Omental fat pad (tissue), 3 donors: ENCODE measurements at regions not wholly inside any gene's neighbourhood (a gene's known extent, or its start where the extent isn't known, plus 50 kb on each side); places are given as distances from the start of the nearest gene placed in this dataset.

Experiments
- ATAC-seq: fragments of 150-250 bp; one replicate; pipeline ENCODE4 v1.9.1; 2016; ENCODE audit warnings: mild to moderate bottlenecking, moderate library complexity; ENCODE audit not compliant: low FRiP score
- DNase-seq: peaks from one replicate; pipeline ENCODE4 v3.0.0-alpha.2; 2019; ENCODE audit warnings: low spot score
- TF ChIP-seq, protein P1 (sequence below), 3 donors: fragments of 450-650 bp; IDR thresholded peaks; one replicate each; pipeline ENCODE4 v1.5.1; 2016 to 2017; ENCODE audit warnings: antibody characterized with exemption in 3 of 3, mild to moderate bottlenecking in 3 of 3, moderate library complexity in 2 of 3

DNA sequence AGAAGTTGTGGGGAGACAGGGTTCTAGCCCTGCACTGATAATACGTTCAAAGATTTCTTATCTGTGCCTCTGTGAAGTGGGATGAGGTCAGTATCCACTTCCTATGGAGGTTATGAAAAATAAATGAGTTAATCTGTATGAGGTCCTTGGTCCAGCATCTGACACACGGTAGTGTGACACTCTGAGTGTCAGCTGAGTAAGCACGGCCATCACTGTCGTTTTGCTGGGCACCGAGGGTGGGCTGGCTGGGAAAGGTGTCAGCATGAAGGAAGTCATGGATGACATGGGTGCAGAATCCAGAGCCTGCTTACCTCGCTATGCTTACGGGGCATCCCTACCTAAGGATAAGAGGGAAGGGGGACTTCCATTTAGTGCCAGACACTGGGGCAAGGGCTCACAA, 150.3 kb downstream of the INHBB start:
- TF ChIP-seq, protein P1, sequence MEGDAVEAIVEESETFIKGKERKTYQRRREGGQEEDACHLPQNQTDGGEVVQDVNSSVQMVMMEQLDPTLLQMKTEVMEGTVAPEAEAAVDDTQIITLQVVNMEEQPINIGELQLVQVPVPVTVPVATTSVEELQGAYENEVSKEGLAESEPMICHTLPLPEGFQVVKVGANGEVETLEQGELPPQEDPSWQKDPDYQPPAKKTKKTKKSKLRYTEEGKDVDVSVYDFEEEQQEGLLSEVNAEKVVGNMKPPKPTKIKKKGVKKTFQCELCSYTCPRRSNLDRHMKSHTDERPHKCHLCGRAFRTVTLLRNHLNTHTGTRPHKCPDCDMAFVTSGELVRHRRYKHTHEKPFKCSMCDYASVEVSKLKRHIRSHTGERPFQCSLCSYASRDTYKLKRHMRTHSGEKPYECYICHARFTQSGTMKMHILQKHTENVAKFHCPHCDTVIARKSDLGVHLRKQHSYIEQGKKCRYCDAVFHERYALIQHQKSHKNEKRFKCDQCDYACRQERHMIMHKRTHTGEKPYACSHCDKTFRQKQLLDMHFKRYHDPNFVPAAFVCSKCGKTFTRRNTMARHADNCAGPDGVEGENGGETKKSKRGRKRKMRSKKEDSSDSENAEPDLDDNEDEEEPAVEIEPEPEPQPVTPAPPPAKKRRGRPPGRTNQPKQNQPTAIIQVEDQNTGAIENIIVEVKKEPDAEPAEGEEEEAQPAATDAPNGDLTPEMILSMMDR (IDR thresholded peaks at IDR 0.05), result no peak
- DNase-seq, result no peak
- no peak for ATAC-seq

DNA sequence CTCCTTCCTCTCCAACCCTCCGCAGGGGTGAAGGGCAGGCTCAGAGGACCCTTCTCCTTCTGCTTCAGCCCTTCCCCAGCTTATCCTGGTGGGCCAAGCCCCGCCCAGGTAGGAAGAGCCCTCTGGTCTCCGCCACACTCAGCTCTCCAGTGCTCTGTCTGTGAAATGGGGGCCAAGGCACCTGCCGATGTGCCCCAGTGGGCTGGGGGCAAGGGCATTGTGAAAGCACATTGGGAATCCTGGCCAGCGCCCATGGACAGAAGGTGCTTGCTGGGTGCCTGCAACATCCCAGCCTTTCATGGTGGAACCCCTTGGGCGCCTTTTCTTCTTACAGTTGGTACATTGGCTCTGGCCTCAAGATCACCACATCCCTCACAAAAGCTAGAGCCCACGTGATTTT, 150.8 kb downstream of the INHBB start:
- no peak for DNase-seq
- TF ChIP-seq, protein P1 (IDR thresholded peaks at IDR 0.05), result no peak
- no peak for ATAC-seq

DNA sequence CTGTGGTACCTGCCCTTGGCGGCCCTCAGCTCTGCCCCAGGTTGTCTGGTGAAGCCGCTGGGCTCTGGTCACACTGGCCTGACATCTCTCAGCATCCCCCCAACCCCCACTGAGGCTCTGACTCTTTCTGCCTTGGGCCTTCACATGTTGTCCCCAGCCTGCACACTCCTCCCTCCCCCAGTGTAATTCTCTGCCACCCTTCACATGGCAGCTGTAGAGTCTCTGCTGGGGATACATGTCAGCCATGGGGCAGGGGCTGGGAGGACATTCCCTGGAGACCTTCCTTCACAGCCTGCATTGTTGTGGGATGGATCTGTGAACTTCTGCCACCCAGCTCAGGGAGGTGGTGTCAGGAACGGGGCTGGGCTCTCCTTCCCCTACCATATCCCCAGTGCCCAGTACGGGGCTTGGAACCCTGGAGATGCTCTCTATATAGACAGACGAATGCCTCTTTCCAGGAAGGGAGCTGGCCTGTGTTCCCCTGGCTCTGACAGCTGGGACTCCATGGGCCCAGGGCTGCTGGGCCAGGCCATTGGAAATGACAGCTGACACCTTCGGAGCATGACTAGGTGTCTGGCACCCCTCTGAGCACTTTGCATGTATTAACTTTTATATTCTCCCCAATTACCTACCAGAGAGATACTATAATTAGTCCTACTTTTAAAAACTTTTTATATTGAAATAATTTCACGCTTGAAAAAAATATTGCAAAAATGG, 151.5 kb downstream of the INHBB start:
- TF ChIP-seq, protein P1 (IDR thresholded peaks at IDR 0.05), result no peak
- DNase-seq (no peak), ATAC-seq (no peak)

DNA sequence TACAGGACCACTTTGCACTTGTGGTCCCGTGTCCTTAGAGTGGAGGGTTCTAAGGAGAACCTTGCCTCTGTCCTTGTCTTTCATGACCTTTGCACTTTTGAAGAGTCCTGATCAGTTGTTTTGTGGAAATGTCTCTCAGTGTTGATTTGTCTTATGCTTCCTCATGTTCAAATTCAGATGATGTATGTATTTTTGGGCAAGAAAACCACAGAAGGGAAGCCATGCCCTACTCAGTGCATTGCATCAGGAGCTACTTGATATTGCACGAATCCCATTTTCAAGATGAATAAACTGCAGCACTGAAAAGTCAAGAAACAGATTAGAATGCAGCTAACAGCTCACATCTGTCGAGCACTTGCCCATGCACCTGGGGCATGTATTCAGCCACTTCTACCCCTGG, 152.2 kb downstream of the INHBB start:
- ATAC-seq (no peak), DNase-seq (no peak)
- TF ChIP-seq, protein P1 (IDR thresholded peaks at IDR 0.05), result no peak

DNA sequence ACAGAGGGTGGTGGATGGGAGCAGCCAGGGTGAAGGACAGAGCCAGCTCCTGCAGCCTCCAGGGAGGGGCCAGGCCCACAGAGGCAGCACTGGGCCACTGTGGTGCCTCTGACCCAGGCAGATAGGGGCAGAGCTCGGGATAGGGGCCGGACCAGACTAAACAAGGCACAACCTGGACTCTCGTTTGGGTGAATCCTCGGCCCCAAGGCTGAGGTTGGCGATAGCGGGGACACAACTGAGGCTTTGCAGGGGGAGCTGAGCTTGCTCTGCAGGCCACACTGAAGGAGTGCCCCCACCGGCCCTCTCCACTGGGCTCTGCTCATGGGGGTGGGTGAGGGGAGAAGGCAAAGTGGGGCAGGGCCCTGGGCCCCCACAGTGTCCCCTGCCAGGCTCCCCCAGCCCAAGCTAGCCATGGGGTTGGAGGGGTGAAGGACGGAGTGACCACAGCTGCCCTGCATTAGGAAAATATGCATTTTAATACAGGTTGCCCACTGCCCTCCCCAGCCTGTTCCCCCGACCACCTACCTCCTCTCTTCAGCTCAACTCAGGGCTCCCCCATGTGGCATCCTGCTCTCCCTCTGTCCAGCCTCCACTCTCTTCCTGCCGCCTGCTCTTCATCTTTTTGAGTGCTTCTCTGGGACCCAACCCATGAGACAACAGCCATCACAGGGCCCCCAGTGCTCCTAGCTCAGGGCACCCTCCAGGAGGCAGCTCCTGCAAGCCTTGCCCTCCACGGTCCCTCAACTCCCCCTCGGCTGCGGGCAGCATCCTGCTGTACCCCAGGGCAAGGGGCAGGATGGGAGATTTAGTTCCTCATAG, 152.8 kb downstream of the INHBB start:
- TF ChIP-seq, protein P1 (IDR thresholded peaks at IDR 0.05), result no peak
- DNase-seq (no peak), ATAC-seq (no peak)

DNA sequence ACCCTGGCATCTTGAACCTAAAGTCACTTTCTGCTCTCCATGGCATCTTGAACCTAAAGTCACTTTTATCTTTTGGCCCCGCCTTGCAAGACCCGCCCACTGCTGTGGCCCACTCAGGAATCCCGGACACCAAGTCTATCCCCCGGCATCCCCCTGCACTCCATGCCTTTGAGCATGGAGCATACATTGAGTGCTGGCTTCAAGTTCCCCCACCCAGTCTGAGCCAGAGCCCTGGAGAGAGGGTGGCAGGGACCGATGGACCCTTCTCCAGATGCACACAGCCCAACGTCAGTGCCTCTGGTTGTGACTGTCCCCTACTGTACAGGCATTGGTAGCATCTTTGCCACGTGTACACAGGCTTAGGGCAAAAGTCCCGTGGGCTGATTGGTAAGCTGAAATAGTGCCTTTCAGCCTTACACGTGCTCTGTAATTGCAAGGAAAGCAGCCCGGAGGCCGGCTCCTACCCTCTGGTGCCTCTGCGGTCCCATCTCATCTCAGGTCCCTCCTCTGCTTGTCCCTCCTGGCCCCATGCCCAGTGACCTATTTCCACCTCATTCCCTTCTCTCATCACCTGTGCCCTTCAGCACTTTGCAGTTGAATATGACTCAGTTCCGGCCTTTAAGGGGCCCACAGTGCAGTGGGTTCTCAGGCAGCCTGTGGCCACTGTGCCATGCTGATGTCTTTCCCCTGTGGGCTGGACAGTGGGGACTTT, 154.0 kb downstream of the INHBB start:
- no peak for DNase-seq
- TF ChIP-seq, protein P1 (IDR thresholded peaks at IDR 0.05), result no peak
- no peak for ATAC-seq
